22Rv1 (cell line): ENCODE measurements at regions not wholly inside any gene's neighbourhood (a gene's known extent, or its start where the extent isn't known, plus 50 kb on each side); places are given as distances from the start of the nearest gene placed in this dataset.
"Not testable (repeated sequence)": the region's sequence is repeated elsewhere in the genome, so short reads cannot be mapped to it uniquely, and the experiment has no call there.

Source experiments
- H3K27ac ChIP-seq: fragments of 450-650 bp; 2 replicates; pipeline ENCODE4 v1.5.1; 2017
- CTCF ChIP-seq: fragments of 450-650 bp; IDR thresholded peaks from 2 replicates; pipeline ENCODE4 v1.5.1; 2017; ENCODE audit warnings: mild to moderate bottlenecking
- ZFX ChIP-seq: fragments of 450-650 bp; IDR thresholded peaks from 2 replicates; pipeline ENCODE4 v1.6.1; 2017; ENCODE audit warnings: antibody characterized with exemption, borderline replicate concordance

GRCh38 chr9:17888066-17888465 is 309.2 kb downstream of the SH3GL2 start:
- H3K27ac ChIP-seq, result no peak overlapping the region
- TF ChIP-seq CTCF (no peak), ZFX (no peak)

GRCh38 chr9:17888964-17889363 is 310.1 kb downstream of the SH3GL2 start:
- not testable (repeated sequence) for H3K27ac ChIP-seq

GRCh38 chr9:17894501-17895160 is 315.8 kb downstream of the SH3GL2 start:
- no peak for TF ChIP-seq ZFX
- no peak for TF ChIP-seq CTCF
- no peak overlapping the region for H3K27ac ChIP-seq

- H3K27ac ChIP-seq, result no peak overlapping the region
- TF ChIP-seq ZFX (no peak), CTCF (no peak)
Measured at GRCh38 chr9:17900606-17901005, 321.7 kb downstream of the SH3GL2 start.

GRCh38 chr9:17905366-17905765 is 326.5 kb downstream of the SH3GL2 start:
- TF ChIP-seq CTCF (no peak), ZFX (no peak)

DNA sequence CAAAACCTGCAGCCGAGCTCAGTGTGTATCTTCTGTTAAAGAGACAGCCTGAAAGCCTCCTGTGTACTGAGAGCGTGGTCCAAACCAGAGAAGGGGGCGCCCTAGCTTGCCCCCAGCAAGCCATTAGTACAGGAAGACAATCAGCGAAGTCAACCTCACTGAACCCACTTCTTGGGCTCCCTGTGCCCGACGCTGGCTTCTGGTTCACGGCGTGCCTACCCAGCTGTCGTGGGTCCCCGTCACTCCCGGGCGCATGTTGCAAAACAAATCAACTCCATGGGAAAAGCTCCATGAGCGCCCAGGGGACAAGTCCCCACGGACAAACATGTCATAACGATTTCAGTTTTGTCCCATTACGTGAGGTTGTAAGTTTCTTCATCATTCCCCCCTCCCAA is 326.9 kb downstream of the SH3GL2 start:
- H3K27ac ChIP-seq, result no peak overlapping the region
- TF ChIP-seq ZFX (no peak), CTCF (no peak)

More at GRCh38 chr9:17905366-17905765, 326.5 kb downstream of the SH3GL2 start:
- no peak overlapping the region for H3K27ac ChIP-seq

DNA sequence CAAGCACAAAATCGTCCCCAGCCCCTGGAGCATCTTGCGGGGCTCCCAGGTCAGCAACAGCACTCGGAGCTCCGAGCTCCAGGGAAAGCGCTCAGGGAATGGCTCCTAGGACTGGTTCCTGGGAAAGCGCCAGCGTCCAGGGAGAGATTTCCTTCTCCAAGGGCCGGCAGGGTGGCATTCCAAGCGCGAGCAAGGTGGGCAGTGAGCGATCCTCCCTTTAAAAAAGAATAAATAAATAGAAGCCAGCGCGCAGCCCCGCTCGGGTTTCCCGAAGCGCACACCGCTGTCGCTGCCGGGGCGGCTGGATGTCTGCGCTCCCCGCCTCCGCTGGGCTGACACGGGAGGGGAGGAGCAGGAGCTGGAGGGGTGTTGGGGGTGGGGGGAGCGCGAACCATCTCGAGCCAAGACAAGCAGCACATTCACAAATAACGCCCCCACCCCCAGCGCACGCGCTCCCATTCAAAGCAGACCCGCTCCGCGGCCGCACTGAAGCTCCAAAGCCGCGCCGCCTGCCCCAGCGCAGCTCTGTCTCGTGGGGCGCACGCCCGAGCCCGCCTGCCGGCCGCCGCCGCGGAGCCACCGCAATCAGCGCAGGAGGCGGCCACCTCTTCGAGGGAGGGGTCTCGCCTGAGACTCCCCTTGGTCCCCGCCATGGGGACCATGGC is 327.4 kb downstream of the SH3GL2 start:
- no peak overlapping the region for H3K27ac ChIP-seq
- TF ChIP-seq ZFX, result no peak
- no peak for TF ChIP-seq CTCF
